ENCODE measurements at regions not wholly inside any gene's neighbourhood (a gene's known extent, or its start where the extent isn't known, plus 50 kb on each side); places are given as distances from the start of the nearest gene placed in this dataset.
A peak's percentile ranks its signal among the peaks of the same experiment; 100 is the strongest.
"Not testable (repeated sequence)": the region's sequence is repeated elsewhere in the genome, so short reads cannot be mapped to it uniquely, and the experiment has no call there.

DNA sequence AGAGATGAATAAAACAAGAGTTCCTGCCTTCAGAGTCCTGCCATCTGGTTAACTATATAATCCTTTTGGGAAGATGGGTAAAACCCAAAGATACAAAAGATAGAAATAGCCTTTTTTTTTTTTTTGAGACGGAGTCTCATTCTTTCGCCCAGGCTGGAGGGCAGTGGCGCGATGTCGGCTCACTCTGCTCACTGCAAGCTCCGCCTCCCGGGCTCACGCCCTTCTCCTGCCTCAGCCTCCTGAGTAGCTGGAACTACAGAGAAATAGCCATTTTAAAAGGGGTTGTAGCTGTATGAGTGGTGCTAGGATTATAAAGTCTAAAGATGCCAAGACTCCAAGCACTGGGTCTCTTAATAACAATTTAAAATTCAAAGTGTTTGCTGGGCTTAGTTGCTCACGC lies 97.2 kb downstream of the KDR start:
- no peak for DNase-seq (ENCODE audit: low spot score)
- intact Hi-C loops (cut with DNase I): no loop called here

DNA sequence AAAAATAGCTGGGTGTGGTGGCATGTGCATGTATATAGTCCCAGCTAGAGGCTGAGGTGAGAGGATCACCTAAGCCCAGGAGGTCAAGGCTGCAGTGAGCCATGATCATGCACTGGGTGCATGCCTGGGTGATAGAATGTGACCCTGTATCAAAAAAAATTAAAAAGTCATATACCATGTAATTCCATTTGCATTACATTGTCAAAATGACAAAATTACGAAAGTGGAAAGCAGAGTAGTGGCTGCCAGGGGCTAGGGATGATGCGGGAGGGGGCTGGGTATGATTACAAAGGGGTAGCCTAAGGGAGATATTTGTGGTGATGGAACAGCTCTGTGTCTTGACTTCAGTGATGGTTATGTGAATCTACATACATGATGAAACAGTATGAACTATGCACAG lies 97.8 kb downstream of the KDR start:
- DNase-seq (ENCODE audit: low spot score): no peak
- intact Hi-C loops (cut with DNase I): no loop called here

DNA sequence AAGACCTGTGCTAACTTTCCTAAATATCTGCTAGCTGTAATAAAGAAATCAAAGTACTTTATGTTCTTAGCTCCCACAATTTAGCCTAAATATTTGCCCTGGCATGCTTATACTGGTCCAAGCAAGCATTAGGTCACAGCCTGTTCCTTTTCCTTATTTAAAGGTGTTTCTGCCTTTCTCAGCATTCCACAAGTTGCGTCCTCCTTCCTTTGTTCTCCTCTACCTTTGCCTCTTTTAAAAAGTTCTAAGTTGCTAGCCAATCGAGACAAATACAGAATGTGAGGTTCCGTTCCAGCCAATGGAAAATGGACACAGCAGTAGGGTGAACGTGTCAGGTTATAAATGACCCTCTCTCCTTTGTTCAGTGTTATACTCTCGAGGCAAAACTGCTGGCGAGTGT lies 99.9 kb downstream of the KDR start:
- intact Hi-C loops (cut with DNase I); DNase-seq (ENCODE audit: low spot score): not testable (repeated sequence)

DNA sequence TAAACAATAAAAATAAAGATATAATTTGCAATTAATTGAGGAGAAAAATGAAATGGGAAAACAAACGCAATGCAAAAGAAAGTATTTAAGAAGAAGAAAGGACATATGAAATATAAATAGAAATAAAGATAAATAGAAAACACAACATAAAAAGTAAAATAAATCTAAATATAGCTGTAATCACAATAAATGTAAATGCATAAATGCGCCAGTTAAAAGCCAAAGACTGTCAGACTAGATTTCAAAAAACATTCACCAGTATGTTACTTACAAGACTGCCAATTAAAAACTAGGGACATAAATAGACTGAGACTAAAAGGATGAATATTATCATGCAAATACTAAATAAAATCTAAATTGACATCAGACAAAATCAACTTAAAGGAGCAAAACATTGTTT lies 102.4 kb downstream of the KDR start:
- intact Hi-C loops (cut with DNase I): no loop called here

DNA sequence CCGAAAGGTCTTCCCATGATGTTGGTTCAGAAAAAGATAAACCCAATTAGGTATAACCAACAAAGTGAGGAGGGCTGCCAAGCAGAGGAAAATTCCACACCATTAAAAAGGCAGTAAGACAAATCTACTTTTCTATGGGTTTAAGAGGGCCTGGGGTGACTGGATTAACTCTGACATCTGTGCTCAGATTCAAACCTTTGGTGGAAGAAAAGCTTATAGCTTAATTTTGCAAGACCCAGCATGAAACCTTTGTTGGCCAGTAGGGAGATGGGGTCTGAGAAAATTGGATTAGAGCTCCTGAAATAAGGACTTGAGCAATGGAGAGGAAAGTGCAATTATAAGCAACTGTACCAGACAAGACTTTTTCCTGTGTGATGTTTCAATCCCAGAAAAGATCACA lies 104.2 kb downstream of the KDR start:
- DNase-seq (ENCODE audit: low spot score): no peak

More for the DNA sequence above, 102.4 kb downstream of the KDR start:
- DNase-seq (ENCODE audit: low spot score): no peak

DNA sequence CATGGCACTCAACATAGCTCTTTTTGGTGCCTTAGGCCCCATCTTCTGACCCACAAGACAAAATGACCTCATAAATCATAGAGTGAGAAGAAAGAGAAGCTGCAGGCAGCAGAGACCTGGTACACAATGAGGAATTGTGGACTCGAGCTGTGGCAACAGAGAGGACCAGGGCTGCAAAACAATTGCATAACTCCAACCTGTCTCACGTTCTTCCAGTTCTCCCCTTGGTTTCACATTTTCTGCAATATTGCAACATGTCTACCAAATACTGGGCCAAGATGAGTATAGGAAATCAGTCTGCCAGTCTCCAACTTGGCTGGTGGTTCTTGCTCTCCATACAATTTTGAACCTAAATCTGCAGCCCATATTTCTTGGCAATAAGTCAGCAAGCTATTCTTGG lies 105.3 kb downstream of the KDR start:
- no peak for DNase-seq (ENCODE audit: low spot score)
- intact Hi-C loops (cut with DNase I): no loop called here

More for the DNA sequence above, 104.2 kb downstream of the KDR start:
- intact Hi-C loops (cut with DNase I): no loop called here

DNA sequence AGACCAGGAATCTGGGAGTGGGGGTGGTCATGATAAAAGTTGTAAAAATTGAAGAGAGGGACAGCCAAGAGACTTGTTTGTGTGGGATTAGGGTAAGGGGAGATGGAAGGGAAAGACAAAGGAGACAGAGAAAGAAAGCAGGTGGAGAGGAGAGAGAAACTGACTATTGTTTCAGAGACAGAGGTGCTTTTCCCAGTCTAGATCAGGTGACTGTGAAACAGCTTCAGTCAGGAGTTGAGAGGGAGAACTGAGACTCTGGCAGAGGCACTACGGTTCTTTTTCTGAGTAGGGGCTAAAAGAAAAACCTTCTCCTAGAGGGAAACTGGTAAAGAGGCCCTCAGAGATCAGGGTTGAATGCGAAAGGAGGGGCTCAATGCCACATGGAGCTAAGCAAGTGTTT lies 106.4 kb downstream of the KDR start:
- intact Hi-C loops (cut with DNase I): no loop called here
- no peak for DNase-seq (ENCODE audit: low spot score)

DNA sequence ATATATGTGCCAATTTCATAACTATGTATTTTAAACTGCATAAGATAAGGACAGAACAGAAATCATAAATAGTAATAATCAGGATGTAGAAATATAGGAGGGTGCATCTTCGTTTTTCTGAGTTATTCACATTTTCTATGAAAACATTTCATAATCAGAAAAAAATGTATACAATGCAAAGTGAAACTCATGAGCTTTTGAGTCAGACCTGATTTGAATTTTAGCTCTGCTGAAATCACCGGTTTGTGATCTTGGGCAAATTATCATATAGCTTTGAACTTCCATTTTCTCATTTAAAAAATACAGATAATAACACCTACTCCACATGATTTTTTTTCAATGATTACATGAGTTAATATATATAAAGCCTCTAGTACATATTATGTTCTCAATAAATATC lies 106.9 kb downstream of the KDR start:
- intact Hi-C loops (cut with DNase I): no loop called here

DNA sequence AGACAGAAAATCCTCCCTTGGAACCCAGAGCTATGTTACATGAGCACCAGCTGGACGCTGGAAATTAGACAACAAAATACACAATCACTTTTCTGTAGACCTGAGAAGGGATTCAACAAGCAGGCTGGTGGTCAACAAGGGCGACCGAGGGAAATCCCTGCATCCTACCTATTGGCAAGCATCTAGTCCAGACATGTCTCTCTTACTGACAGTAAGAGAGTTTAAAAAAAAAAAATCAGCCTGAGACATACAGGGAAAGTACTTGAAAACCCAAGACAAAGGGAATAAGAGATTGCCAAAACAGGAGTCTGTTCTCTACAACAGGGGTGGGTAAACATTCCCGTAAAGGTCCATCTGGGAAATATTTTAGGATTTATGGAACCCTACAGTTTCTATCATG lies 108.0 kb downstream of the KDR start:
- intact Hi-C loops (cut with DNase I): no loop called here

More for the DNA sequence above, 106.9 kb downstream of the KDR start:
- DNase-seq (ENCODE audit: low spot score): no peak

DNA sequence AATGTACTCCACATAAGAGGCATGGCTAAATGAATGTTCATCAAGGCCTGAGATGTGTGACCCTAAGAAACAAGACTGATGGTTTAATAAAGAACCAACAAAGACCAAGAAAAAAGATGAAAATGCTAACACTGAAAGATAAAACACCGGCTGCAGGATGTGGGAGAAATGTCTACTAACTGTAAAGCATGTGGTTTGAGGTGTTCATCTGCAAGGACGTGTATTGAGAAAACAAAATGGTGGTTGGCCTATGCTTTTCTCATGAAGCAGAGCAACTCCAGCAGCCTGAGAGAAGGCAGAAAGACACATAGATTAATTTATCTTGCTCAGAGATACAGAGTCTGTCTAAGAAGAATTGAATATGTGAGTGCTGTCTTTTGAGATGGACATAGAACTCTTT lies 109.3 kb downstream of the KDR start:
- intact Hi-C loops (cut with DNase I): no loop called here
- DNase-seq (ENCODE audit: low spot score): no peak

More for the DNA sequence above, 108.0 kb downstream of the KDR start:
- DNase-seq (ENCODE audit: low spot score): no peak

DNA sequence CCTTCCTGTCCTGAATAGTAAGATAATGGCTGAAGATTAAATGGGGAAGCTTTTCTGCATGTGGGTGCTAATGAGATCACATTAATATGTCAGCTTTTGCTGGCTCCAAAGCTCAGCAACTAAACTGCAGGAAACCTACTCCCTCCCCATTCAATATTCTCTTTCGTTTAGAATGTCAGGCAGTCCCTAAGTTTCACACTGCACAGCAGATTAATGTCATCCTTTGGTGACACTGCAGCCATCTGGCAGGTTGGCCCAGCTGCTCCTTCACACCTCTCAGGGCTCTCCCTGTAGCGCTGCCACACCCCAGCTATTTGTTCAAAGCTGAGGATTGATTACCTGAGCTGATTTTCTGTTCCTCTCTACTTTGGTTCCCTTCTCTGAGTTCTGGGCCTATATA lies 110.5 kb downstream of the KDR start:
- no peak for DNase-seq (ENCODE audit: low spot score)
- intact Hi-C loops (cut with DNase I): no loop called here

DNA sequence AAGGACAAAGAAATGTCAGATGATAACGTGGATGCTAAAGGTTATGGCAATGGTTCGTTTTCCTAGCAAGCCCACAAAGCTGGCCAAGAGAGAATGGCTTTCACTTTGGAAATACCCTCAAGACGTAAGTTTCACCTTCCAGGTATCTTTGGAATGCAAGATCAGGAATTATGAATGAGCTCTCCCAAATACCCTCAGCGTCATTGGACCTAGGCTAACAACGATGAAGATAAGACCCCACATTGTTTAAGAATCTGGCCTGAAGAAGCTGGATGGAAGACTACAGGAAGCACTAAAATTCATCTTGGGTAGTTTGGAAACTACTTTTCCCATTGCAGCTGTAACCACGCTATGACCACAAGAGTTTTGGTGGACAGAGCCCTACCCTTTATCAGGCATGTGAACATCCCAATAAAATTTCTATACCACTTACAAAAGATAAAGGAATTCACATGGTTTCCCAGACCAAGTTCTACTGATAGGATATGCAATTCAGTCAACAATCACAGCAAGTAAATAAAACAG lies 111.9 kb downstream of the KDR start:
- DNase-seq (ENCODE audit: low spot score): no peak
- intact Hi-C loops (cut with DNase I): no loop called here

DNA sequence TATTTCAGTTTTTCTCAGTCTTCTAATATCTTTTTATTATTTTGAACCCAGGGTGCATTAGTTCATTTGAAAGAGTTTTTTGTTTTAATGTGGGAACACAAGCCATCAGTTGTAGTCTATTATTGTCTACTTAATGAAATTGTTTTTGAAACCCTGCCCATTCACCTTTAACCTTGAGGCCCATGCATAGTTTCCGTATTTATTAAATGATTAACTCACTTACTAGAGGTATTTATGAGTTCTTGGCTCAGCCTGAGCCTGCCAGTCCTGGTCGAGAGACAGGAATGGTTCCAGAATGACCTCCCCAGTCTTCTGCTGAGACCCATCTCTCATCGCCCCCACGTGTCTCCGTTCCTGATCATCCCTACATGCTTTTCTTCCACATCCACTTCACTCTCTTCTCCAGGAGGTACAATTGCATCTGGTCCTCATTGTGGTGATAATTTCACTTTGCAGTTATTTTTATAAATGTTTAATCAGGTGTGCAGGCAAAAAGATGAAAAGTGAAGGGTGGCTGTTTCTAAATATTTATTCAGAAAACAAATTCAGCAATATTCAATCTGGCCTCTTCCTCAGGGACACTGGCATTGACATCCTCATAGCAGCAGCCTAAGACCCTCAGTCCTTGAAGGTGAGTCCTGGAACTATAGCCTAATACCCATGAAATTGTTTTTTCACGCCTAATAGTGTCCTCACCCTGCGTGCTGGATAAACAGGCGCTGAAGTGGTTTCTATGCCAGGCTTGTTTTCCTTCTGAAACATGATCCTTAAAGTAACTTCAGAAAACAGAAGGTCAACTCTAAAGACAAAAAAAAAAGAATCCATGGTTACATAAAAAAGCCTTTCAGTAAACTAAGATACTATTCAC lies 112.8 kb downstream of the KDR start:
- intact Hi-C loops (cut with DNase I): no loop called here
- DNase-seq (ENCODE audit: low spot score): no peak

DNA sequence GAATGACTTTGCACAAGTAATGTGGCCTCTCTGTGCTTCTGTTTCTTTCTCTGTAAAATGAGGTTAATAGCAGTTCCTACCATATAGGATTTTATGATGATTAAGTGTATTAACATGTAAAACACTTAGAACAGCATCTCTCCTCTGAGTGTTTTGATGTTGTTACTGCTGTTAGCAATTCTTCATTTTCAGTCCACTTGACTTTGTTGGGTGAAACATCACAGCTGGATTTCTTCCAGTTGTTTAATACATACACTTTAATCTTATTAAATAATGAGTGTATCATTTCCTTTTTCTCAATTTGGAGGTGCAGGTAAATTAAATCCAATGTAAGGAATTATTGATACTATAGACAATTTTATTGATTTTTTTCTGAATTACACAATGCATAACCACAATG lies 113.6 kb downstream of the KDR start:
- DNase-seq (ENCODE audit: low spot score): no peak
- intact Hi-C loops (cut with DNase I): no loop called here

DNA sequence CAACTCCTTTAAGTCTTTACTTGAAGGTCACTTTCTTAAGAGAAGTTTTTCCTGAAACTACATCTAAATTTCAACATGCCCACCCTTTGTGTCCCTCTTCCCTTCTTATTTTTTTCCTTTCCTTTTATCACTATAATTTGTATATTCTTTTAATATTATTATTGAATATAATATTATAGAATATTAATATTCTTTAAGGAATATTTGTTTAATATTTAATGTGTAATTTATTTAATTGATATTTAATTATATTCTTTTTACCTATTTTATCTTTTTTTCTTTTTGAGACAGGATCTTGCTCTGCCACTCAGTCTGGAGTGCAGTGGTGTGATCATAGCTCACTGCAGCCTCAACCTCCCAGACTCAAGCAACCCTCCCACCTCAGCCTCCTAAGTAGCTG lies 114.8 kb downstream of the KDR start:
- intact Hi-C loops (cut with DNase I): no loop called here

DNA sequence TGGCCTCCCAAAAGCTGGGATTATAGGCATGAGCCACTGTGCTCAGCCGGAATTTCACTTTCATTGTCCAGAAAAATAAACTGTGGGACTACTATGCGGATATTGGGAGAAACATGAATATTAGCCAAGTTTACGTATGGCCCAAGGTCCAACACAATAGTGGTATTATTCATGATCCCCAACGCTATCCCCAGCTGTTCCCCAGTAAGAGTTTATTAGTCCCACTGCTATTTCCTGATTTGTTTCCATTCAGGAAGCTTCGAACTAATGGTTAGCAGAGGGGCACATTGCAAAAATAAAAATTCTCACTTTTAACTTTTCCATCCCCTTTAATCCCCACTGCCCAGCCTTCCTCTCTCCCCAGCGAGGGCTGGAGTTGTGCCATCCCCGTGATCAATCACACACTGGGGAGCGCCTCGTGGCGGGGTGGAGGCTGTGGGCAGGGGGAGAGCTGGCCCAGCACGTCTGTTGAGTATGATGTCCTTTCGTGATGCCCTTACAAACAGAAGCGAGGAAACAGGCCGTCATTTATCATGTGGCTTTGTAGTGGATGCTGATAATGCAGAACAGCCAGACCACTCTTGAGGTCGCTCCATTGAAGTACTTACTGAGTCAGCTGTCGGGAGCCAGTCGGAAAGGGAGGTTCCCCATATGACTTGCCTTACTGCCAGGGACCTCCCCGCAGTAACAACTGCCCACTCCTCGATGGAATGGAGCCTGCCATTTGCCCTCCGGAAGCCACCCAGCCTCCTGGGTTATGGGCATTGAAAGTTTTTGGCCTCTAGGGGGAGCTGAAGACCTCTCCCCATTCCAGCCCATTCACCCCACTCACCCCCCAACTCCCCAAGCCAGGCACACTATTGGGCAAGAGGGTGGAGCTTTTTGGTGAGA lies 117.0 kb downstream of the KDR start:
- intact Hi-C loops (cut with DNase I): no loop called here
- DNase-seq (ENCODE audit: low spot score): peak; percentile 73

More for the DNA sequence above, 114.8 kb downstream of the KDR start:
- DNase-seq (ENCODE audit: low spot score): no peak

DNA sequence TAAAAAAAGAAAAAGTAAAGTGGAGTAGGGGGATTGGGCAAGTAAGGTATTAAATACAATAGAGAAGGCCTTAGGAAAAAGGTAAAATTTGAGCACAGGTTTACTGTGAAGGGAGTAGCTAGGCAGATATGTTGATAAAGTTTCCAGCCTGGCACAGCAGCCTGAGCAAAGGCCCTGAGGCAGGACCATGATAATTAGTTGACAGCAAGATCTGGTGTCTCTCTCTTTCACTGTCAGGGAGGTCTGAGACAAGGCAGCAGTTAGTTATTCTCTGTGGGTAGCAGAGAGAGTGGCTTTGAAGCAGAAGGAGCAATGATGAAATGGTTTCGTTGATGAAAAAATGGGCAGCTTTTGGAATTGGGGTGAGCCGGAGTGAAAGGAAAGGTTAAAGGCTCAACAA lies 119.5 kb downstream of the KDR start:
- DNase-seq (ENCODE audit: low spot score): no peak
- intact Hi-C loops (cut with DNase I): no loop called here

DNA sequence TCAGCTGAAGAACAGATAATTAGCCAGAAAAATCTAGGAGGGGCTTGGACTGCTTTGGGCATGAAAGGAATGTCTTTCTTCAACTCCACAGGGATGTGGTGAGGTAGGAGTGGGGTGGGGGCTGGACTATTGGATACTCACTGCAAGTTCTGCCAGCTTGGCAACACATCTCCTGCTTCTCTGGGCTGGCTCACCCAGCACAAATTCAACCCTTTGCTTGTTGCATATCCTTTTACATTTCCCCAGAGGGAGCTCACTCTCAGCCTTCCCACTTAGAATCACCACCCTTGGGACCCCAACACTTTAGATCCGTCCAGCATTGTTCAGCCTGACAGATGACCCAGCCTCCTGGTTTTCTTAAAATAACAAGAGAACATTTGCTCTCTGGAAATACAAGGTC lies 120.6 kb downstream of the KDR start:
- peak; percentile 48 for DNase-seq (ENCODE audit: low spot score)
- intact Hi-C loops (cut with DNase I): no loop called here

DNA sequence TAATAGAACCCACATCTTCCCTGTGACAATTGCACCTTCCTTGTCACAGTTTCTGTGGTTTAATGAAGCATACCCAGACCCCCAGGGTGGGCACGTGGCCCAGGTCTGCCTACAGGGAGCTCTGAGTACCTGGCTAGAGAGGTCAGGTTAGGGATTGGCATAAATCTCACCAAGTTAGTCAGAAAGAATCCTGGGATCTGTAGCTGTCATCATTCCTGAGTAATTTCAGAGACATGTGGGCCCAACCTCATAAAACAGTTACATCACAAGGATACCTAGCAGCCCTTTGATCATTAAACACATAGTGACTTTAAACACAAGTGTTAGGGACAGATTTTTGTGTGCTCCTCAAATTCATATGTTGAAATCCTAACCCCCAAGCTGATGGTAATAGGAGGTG lies 123.0 kb downstream of the KDR start:
- DNase-seq (ENCODE audit: low spot score): no peak
- intact Hi-C loops (cut with DNase I): no loop called here

DNA sequence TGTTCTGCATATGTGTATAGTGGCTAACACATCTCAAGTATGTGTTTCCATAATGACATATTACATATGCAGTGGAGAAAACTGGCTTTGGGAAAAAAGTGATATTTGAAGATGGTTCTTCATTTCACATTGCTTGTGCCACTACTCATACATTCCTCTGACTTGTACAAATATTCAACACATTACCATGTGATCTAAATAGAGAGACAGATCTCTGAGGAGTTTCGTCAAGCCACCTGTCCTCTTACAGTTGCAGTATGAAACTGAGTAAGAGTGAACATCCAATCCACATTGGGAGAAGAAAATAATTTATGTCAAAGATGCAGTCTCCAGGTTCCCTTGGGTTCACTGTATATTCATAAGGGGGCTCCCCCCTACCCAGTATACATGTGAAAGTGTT lies 123.9 kb downstream of the KDR start:
- DNase-seq (ENCODE audit: low spot score): no peak
- intact Hi-C loops (cut with DNase I): no loop called here

Data from posterior vena cava (tissue), 2 donors.